ENCODE measurements at regions not wholly inside any gene's neighbourhood (a gene's known extent, or its start where the extent isn't known, plus 50 kb on each side); places are given as distances from the start of the nearest gene placed in this dataset.

DNA sequence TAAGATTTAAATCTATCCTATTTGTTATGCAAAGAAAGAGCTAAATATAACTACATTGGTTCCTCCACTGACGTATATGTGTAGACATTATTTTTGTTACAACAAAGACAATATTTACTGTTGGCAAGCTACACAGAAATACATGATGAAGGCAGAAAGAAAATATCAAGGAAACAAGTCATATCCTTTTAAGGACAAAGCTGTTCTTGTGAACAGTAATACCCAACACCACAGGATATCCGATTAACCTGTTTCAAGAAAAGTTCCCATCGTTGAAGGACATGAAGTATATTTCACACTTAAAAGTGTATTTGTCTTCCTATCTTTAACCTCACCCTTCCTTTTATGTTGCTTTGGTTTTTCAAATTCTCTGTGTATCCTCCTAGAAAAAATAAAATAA lies 235.8 kb upstream of the AADAT start:
- DNase-seq (ENCODE audit: low read depth), result peak; percentile 62
- TF ChIP-seq, protein P1, sequence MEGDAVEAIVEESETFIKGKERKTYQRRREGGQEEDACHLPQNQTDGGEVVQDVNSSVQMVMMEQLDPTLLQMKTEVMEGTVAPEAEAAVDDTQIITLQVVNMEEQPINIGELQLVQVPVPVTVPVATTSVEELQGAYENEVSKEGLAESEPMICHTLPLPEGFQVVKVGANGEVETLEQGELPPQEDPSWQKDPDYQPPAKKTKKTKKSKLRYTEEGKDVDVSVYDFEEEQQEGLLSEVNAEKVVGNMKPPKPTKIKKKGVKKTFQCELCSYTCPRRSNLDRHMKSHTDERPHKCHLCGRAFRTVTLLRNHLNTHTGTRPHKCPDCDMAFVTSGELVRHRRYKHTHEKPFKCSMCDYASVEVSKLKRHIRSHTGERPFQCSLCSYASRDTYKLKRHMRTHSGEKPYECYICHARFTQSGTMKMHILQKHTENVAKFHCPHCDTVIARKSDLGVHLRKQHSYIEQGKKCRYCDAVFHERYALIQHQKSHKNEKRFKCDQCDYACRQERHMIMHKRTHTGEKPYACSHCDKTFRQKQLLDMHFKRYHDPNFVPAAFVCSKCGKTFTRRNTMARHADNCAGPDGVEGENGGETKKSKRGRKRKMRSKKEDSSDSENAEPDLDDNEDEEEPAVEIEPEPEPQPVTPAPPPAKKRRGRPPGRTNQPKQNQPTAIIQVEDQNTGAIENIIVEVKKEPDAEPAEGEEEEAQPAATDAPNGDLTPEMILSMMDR (IDR thresholded peaks at IDR 0.05; ENCODE audit: control insufficient read depth, extremely low read depth, insufficient read depth), result no peak
- H3K4me3 ChIP-seq (ENCODE audit: low read depth, low read length), result no peak overlapping the region

DNA sequence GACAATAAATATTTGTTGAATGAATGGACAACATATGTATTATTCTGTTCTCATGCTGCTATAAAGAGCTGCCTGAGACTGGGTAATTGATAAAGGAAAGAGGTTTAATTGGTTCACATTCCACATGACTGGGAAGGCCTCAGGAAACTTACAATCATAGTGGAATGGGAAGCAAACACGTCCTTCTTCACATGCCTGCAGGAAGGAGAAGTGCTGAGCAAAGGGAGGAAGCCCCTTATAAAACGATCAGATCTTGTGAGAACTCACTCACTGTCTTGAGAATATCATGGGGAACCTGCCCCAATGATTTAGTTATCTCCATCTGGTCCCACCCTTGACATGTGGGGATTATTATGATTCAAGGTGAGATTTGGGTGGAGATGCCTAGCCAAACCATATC lies 233.9 kb upstream of the AADAT start:
- DNase-seq (ENCODE audit: low read depth), result no peak
- TF ChIP-seq, protein P1 (IDR thresholded peaks at IDR 0.05; ENCODE audit: control insufficient read depth, extremely low read depth, insufficient read depth), result no peak
- H3K4me3 ChIP-seq (ENCODE audit: low read depth, low read length), result no peak overlapping the region

DNA sequence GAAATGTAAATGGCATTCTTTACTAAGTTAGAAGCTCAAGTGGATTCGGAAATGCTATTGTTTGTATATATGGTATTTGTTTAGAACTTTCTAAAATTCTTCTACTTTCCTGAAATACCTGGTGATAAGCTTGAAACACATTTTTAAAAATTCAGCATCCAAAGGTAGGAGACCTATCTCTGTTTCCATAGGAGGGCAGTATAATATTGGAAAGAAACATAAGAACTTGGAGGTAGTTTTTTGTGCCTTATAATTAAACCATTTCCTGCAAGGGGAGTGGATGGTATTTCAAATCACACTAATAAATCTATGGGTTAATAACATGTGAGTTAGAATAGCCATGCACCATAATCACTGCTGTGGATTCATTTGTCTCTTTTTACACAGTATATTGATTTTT lies 217.4 kb upstream of the AADAT start:
- DNase-seq (ENCODE audit: low read depth), result no peak
- H3K4me3 ChIP-seq (ENCODE audit: low read depth, low read length), result no peak overlapping the region

DNA sequence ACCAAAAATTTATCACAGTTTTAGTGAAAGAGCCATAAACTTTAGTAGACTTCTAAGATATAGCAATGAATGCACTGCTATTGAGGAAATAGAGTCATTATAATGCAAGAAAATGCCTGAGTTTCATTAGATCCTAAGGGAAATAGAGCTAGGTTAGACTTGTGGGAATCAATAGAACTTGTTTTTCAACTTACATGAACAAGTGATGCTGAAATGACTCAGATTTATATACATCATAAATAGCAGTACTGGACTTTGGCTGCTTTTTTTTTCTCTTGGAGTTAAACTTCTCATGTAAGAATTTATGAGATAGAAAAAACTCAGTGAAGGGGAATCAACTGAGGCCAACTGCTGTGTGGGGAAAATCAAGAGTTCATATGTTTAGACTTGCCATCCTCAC lies 216.5 kb upstream of the AADAT start:
- no peak for DNase-seq (ENCODE audit: low read depth)
- TF ChIP-seq, protein P1 (IDR thresholded peaks at IDR 0.05; ENCODE audit: control insufficient read depth, extremely low read depth, insufficient read depth), result no peak
- H3K4me3 ChIP-seq (ENCODE audit: low read depth, low read length), result no peak overlapping the region

More for the DNA sequence above, 217.4 kb upstream of the AADAT start:
- TF ChIP-seq, protein P1 (IDR thresholded peaks at IDR 0.05; ENCODE audit: control insufficient read depth, extremely low read depth, insufficient read depth), result 0 out of 2 replicates have a peak, but pooled peaks have one; percentile 12

DNA sequence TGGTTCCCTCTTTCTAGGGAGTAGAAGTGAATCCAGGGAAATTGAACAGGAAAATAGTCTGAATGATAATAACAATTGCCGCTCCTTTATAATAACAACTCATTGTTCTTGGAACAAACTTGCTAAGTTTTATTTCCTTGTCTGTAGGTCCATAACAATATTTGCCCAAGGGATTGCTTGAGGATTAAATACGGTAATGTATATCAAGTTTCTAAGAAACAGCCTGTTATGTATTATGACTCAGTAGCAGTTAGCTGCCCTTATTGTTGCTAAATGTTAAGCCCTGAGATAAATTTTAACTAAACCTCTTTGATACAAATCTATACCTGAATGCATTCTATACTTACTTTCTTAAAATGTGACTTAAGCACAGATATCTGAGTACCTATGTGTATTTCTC lies 215.9 kb upstream of the AADAT start:
- no peak overlapping the region for H3K4me3 ChIP-seq (ENCODE audit: low read depth, low read length)
- TF ChIP-seq, protein P1 (IDR thresholded peaks at IDR 0.05; ENCODE audit: control insufficient read depth, extremely low read depth, insufficient read depth), result no peak
- DNase-seq (ENCODE audit: low read depth), result no peak

DNA sequence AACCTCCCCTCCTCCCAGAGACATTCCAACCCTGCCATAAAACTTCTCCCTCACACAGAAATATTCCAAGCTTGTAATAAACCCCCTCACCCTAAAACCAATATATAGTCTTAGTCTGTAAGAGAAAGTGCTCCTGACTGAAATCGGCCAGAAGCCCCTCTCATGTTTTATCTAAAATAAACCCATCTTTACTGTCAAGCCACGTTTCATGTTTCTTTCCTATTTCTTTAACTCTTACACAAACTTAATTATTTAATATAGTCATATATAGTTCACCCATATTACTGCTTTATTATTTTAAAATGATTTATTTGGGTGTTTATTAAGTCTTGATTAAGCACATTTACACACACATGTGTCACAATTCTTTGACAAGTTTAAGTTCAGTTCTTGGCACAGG lies 191.3 kb upstream of the AADAT start:
- no peak overlapping the region for H3K4me3 ChIP-seq (ENCODE audit: low read depth, low read length)
- no peak for DNase-seq (ENCODE audit: low read depth)
- TF ChIP-seq, protein P1 (IDR thresholded peaks at IDR 0.05; ENCODE audit: control insufficient read depth, extremely low read depth, insufficient read depth), result no peak

DNA sequence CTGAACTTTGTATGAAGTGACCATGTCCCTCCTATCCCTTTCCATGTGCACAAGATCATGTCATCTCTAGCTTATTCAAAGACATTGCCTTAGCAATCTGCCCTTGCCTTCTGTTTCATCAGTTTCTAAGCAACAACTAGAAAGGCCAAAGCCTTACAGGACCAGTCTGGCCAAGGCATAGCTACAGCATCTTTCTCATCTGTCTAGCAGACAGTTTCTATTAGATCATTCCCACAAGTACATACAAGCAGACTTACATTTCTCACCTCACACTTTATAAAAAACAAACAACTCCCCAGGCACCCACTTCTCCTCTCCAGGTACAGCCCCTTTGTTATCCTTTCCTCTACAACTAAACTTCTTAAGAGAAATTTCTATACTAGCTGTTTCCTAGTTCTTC lies 188.7 kb upstream of the AADAT start:
- no peak overlapping the region for H3K4me3 ChIP-seq (ENCODE audit: low read depth, low read length)
- DNase-seq (ENCODE audit: low read depth), result no peak
- TF ChIP-seq, protein P1 (IDR thresholded peaks at IDR 0.05; ENCODE audit: control insufficient read depth, extremely low read depth, insufficient read depth), result no peak

Data from LNCaP clone FGC (cell line).